Astrocyte (in vitro differentiated cells and primary cell): ENCODE measurements at regions not wholly inside any gene's neighbourhood (a gene's known extent, or its start where the extent isn't known, plus 50 kb on each side); places are given as distances from the start of the nearest gene placed in this dataset.
"Not testable (repeated sequence)": the region's sequence is repeated elsewhere in the genome, so short reads cannot be mapped to it uniquely, and the experiment has no call there.

Experiments
- DNase-seq: peaks from one replicate; pipeline ENCODE4 v3.0.0-alpha.2; 2010; ENCODE audit warnings: low read depth
- FAIRE-seq: peaks from 2 replicates; lab custom pipeline; 2011; peaks lifted over from hg19 to GRCh38; lab: Jason Lieb, UNC
- H2AFZ ChIP-seq: 2 replicates; pipeline ENCODE4 v1.6.0; 2012; ENCODE audit warnings: low read depth, low read length, inconsistent platforms
- H3K27ac ChIP-seq: 2 replicates; pipeline ENCODE4 v1.5.1; 2011; ENCODE audit warnings: low read depth, low read length, inconsistent platforms
- H3K27me3 ChIP-seq: 2 replicates; pipeline ENCODE4 v1.6.0; 2011; ENCODE audit warnings: low read length, inconsistent platforms; ENCODE audit not compliant: insufficient read depth
- H3K36me3 ChIP-seq: 2 replicates; pipeline ENCODE4 v1.5.1; 2011; ENCODE audit warnings: low read length, inconsistent platforms; ENCODE audit not compliant: insufficient read depth
- H3K4me1 ChIP-seq: 2 replicates; pipeline ENCODE4 v1.5.1; 2011; ENCODE audit warnings: low read length, inconsistent platforms; ENCODE audit not compliant: insufficient read depth
- H3K4me2 ChIP-seq: 2 replicates; pipeline ENCODE4 v1.6.0; 2012; ENCODE audit warnings: low read length, inconsistent platforms
- H3K4me3 ChIP-seq: 2 replicates; pipeline ENCODE4 v1.5.1; 2011; ENCODE audit warnings: low read depth, mild to moderate bottlenecking, low read length, inconsistent platforms; ENCODE audit not compliant: insufficient read depth
- H3K79me2 ChIP-seq: 2 replicates; pipeline ENCODE4 v1.6.0; 2012; ENCODE audit warnings: mild to moderate bottlenecking, low read length, inconsistent platforms; ENCODE audit not compliant: insufficient read depth
- H3K9ac ChIP-seq: 2 replicates; pipeline ENCODE4 v1.6.0; 2012; ENCODE audit warnings: mild to moderate bottlenecking, low read length, inconsistent platforms
- H3K9me3 ChIP-seq: 2 replicates; pipeline ENCODE4 v1.5.1; 2012; ENCODE audit warnings: low read depth, mild to moderate bottlenecking, low read length, inconsistent platforms; ENCODE audit not compliant: insufficient read depth
- H4K20me1 ChIP-seq: 2 replicates; pipeline ENCODE4 v1.6.0; 2012; ENCODE audit warnings: low read length, inconsistent platforms; ENCODE audit not compliant: insufficient read depth
- H3K27ac Mint-ChIP-seq: one replicate; pipeline ENCODE4 v1.8.0; 2021; ENCODE audit warnings: mild to moderate bottlenecking, mixed read lengths; ENCODE audit not compliant: unreplicated experiment
- H3K27me3 Mint-ChIP-seq: one replicate; pipeline ENCODE4 v1.8.0; 2021; ENCODE audit warnings: low read depth, mixed read lengths; ENCODE audit not compliant: unreplicated experiment
- H3K36me3 Mint-ChIP-seq: one replicate; pipeline ENCODE4 v1.8.0; 2021; ENCODE audit warnings: low read depth, mixed read lengths; ENCODE audit not compliant: unreplicated experiment
- H3K4me1 Mint-ChIP-seq: one replicate; pipeline ENCODE4 v1.8.0; 2021; ENCODE audit warnings: low read depth, mixed read lengths; ENCODE audit not compliant: unreplicated experiment
- H3K4me3 Mint-ChIP-seq: one replicate; pipeline ENCODE4 v1.8.0; 2021; ENCODE audit warnings: mild to moderate bottlenecking, moderate library complexity, mixed read lengths; ENCODE audit not compliant: unreplicated experiment
- H3K9me3 Mint-ChIP-seq: one replicate; pipeline ENCODE4 v1.8.0; 2021; ENCODE audit warnings: mild to moderate bottlenecking, mixed read lengths; ENCODE audit not compliant: unreplicated experiment
- EZH2 ChIP-seq: IDR thresholded peaks from 2 replicates; pipeline ENCODE4 v1.6.1; 2012; ENCODE audit warnings: mild to moderate bottlenecking, low read length, inconsistent platforms; ENCODE audit not compliant: insufficient read depth
- TF ChIP-seq, protein P1 (sequence below): IDR thresholded peaks from 2 replicates; pipeline ENCODE4 v1.5.1; 2011; ENCODE audit warnings: low read depth, mild to moderate bottlenecking, inconsistent platforms, low read length, moderate library complexity; ENCODE audit not compliant: insufficient read depth

DNA sequence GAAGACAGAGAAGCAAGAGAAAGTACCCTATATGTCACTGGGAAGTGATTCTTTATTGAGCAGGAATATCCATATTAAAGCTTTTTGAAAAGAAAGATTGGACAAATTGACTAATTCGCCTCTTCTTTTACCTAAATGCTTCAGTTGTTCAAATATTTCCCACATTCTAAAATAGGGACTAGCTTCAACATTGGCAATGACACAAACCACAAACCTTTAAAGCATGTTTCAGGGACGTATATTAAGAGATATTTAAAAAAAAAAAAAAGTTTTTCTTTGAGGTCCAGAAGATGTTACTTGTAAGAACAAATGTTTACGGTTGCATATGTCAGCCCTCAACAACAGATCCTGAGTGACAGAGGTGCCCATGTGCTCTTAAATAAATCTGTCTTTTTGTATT, 235.0 kb upstream of the NFIA start:
- no peak overlapping the region for H3K27ac ChIP-seq
- H3K4me1 ChIP-seq, result no peaks in the 10 kb centered on the region
- no peaks in the 10 kb centered on the region for H3K79me2 ChIP-seq
- Mint-ChIP-seq H3K27me3 (no peaks in the 10 kb centered on the region), H3K27ac (no peak overlapping the region), H3K4me3 (no peak overlapping the region), H3K4me1 (peaks cover 7% of the 10 kb centered on the region), H3K36me3 (no peaks in the 10 kb centered on the region), H3K9me3 (peaks cover 5% of the 10 kb centered on the region)
- no peak overlapping the region for H3K9ac ChIP-seq
- no peaks in the 10 kb centered on the region for H3K36me3 ChIP-seq
- FAIRE-seq, result no peak
- no peak overlapping the region for H3K4me3 ChIP-seq
- DNase-seq, result peak; percentile 14
- no peak overlapping the region for H2AFZ ChIP-seq
- TF ChIP-seq, protein P1, sequence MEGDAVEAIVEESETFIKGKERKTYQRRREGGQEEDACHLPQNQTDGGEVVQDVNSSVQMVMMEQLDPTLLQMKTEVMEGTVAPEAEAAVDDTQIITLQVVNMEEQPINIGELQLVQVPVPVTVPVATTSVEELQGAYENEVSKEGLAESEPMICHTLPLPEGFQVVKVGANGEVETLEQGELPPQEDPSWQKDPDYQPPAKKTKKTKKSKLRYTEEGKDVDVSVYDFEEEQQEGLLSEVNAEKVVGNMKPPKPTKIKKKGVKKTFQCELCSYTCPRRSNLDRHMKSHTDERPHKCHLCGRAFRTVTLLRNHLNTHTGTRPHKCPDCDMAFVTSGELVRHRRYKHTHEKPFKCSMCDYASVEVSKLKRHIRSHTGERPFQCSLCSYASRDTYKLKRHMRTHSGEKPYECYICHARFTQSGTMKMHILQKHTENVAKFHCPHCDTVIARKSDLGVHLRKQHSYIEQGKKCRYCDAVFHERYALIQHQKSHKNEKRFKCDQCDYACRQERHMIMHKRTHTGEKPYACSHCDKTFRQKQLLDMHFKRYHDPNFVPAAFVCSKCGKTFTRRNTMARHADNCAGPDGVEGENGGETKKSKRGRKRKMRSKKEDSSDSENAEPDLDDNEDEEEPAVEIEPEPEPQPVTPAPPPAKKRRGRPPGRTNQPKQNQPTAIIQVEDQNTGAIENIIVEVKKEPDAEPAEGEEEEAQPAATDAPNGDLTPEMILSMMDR, result no peak
- TF ChIP-seq EZH2, result no peak
- no peak overlapping the region for H3K4me2 ChIP-seq
- no peaks in the 10 kb centered on the region for H4K20me1 ChIP-seq
- no peaks in the 10 kb centered on the region for H3K27me3 ChIP-seq
- H3K9me3 ChIP-seq, result no peaks in the 10 kb centered on the region

DNA sequence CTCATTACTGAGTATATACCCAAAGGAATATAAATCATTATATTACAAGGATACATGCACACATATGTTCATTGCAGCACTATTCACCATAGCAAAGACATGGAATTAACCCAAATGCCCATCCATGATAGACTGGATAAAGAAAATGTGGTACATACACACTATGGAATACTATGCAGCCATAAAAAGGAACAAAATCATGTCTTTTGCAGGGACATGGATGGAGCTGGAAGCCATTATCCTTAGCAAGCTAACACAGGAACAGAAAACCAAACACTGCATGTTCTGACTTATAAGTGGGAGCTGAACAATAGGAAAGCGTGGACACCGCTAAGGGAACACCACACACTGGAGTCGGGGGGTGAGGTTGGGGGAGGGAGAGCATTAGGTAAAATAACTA, 236.7 kb upstream of the NFIA start:
- H3K27ac ChIP-seq, H3K27ac Mint-ChIP-seq, H3K4me1 ChIP-seq, H3K27me3 Mint-ChIP-seq, H3K27me3 ChIP-seq, FAIRE-seq, H3K9ac ChIP-seq, H3K36me3 Mint-ChIP-seq, H2AFZ ChIP-seq, H3K4me1 Mint-ChIP-seq, H3K9me3 Mint-ChIP-seq, H3K36me3 ChIP-seq, H3K79me2 ChIP-seq, H3K4me3 Mint-ChIP-seq, H3K4me2 ChIP-seq, H3K4me3 ChIP-seq, H3K9me3 ChIP-seq, H4K20me1 ChIP-seq, DNase-seq: not testable (repeated sequence)

DNA sequence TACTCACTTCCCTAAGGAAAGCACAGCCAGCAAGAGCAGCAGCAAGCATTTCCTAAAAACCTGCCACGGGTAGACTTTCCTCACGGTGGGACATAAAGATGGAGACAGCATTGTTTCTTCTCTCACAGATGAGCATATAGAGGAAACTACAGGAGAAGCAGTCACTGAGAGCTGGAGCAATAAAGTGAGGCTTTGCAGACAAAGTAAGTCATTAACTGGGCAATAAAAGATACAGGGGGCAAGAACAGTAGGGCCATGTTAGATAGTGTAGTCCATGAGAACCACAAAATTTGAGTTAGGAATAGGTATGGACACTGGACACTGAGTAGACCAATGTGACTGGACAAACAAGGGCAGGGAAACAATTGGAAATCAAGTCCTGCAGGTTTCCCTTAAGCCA, 240.1 kb upstream of the NFIA start:
- no peak for FAIRE-seq
- H3K27ac ChIP-seq, result no peak overlapping the region
- no peaks in the 10 kb centered on the region for H3K36me3 Mint-ChIP-seq
- H4K20me1 ChIP-seq, result no peaks in the 10 kb centered on the region
- H3K27me3 ChIP-seq, result no peaks in the 10 kb centered on the region
- H3K4me3 Mint-ChIP-seq, result no peak overlapping the region
- peaks cover 5% of the 10 kb centered on the region for H3K9me3 Mint-ChIP-seq
- H3K27me3 Mint-ChIP-seq, result peaks cover 1% of the 10 kb centered on the region
- H3K4me2 ChIP-seq, result no peak overlapping the region
- no peaks in the 10 kb centered on the region for H3K79me2 ChIP-seq
- no peak overlapping the region for H3K4me3 ChIP-seq
- no peak overlapping the region for H3K9ac ChIP-seq
- H3K4me1 ChIP-seq, result no peaks in the 10 kb centered on the region
- H3K9me3 ChIP-seq, result no peaks in the 10 kb centered on the region
- H3K4me1 Mint-ChIP-seq, result peaks cover 2% of the 10 kb centered on the region
- H2AFZ ChIP-seq, result no peak overlapping the region
- TF ChIP-seq, protein P1, result no peak
- TF ChIP-seq EZH2, result no peak
- no peak for DNase-seq
- no peaks in the 10 kb centered on the region for H3K36me3 ChIP-seq
- H3K27ac Mint-ChIP-seq, result no peak overlapping the region
